Ascending aorta (tissue), 2 donors: ENCODE measurements at regions not wholly inside any gene's neighbourhood (a gene's known extent, or its start where the extent isn't known, plus 50 kb on each side); places are given as distances from the start of the nearest gene placed in this dataset.

ENCODE experiments used
- DNase-seq, 2 donors: peaks; one replicate each; pipeline ENCODE4 v3.0.0-alpha.2; 2019; ENCODE audit warnings: low spot score in 2 of 2
- H3K27ac ChIP-seq, 2 donors: fragments of 200-600 bp; sonication (generic); one replicate each; pipeline ENCODE4 v1.5.1; 2016 to 2017; ENCODE audit warnings: mild to moderate bottlenecking in 1 of 2
- H3K27me3 ChIP-seq: fragments of 200-600 bp; sonication (generic); one replicate; pipeline ENCODE4 v1.5.1; 2017
- H3K36me3 ChIP-seq, 2 donors: fragments of 200-600 bp; sonication (generic); one replicate each; pipeline ENCODE4 v1.5.1; 2016
- H3K4me1 ChIP-seq, 2 donors: fragments of 200-600 bp; sonication (generic); one replicate each; pipeline ENCODE4 v1.5.1; 2016 to 2017; ENCODE audit warnings: mild to moderate bottlenecking in 1 of 2
- H3K4me3 ChIP-seq, 2 donors: fragments of 200-600 bp; sonication (generic); one replicate each; pipeline ENCODE4 v1.5.1; 2016 to 2017; ENCODE audit warnings: mild to moderate bottlenecking in 1 of 2
- H3K9me3 ChIP-seq, 2 donors: fragments of 200-600 bp; sonication (generic); one replicate each; pipeline ENCODE4 v1.5.1; 2016
- intact Hi-C: fragments of 100-400 bp; cut with DNase I; formaldehyde crosslinking; loops from one replicate; pipeline ENCODE4 v1.15.1; 2023
- TF ChIP-seq, protein P1 (sequence below), 3 experiments: fragments of 200-600 bp in 2 of 3; fragments of 450-650 bp in 1 of 3; sonication (generic) in 2 of 3; IDR thresholded peaks; one replicate each; pipeline ENCODE4 v1.5.1; 2016 to 2019; ENCODE audit warnings: antibody characterized with exemption in 3 of 3, mild to moderate bottlenecking in 1 of 3, moderate library complexity in 1 of 3

- Histone ChIP-seq H3K4me3 (no peak overlapping the region), H3K4me1 (no peaks in the 10 kb centered on the region), H3K9me3 (no peaks in the 10 kb centered on the region), H3K27ac (no peak overlapping the region), H3K27me3 (no peaks in the 10 kb centered on the region), H3K36me3 (no peaks in the 10 kb centered on the region)
- TF ChIP-seq, protein P1, sequence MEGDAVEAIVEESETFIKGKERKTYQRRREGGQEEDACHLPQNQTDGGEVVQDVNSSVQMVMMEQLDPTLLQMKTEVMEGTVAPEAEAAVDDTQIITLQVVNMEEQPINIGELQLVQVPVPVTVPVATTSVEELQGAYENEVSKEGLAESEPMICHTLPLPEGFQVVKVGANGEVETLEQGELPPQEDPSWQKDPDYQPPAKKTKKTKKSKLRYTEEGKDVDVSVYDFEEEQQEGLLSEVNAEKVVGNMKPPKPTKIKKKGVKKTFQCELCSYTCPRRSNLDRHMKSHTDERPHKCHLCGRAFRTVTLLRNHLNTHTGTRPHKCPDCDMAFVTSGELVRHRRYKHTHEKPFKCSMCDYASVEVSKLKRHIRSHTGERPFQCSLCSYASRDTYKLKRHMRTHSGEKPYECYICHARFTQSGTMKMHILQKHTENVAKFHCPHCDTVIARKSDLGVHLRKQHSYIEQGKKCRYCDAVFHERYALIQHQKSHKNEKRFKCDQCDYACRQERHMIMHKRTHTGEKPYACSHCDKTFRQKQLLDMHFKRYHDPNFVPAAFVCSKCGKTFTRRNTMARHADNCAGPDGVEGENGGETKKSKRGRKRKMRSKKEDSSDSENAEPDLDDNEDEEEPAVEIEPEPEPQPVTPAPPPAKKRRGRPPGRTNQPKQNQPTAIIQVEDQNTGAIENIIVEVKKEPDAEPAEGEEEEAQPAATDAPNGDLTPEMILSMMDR (IDR thresholded peaks at IDR 0.05), result no peak
- no peak for DNase-seq
- intact Hi-C loops, result no loop called here
Measured at GRCh38 chr6:105669232-105669631, 266.4 kb upstream of the PREP start.

DNA sequence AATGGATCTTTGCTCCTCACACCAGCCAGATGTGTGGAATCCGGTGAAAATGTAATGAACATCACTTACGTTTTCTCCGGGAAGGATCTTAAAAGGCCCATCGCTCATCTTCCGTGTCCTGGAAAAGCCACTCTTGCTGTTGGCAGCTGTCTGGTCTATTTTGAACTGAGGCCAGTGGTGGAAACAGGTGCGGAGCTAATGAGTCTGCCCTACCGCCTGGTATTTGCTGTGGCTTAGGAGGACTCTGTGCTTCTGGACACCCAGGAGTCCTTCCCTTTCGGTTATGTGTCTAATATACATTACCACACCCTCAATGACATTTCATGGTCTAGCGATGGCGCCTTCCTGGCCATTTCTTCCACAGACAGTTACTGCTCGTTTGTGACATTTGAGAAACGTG is 264.2 kb upstream of the PREP start:
- Histone ChIP-seq H3K27me3 (no peaks in the 10 kb centered on the region), H3K4me1 (no peaks in the 10 kb centered on the region), H3K27ac (no peak overlapping the region), H3K9me3 (no peaks in the 10 kb centered on the region), H3K36me3 (no peaks in the 10 kb centered on the region), H3K4me3 (no peak overlapping the region)
- TF ChIP-seq, protein P1 (IDR thresholded peaks at IDR 0.05), result no peak
- intact Hi-C loops, result no loop called here
- DNase-seq, result no peak

DNA sequence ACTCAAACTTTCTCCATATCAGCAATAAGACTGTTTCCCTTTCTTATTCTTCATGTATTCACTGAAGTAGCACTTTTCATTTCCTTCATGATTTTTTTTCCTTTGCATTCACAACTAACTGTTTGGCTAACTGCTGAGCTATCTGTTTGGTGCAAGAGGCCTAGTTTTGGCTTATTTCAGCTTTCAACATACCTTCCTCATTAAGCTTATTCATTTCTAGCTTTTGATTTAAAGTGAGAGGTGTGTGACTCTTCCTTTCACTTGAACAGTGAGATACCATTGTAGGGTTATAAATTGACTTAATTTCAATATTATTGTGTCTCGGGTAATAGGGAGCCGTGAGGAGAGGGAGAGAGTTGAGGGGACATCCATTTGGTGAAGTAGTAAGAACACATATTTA is 262.0 kb upstream of the PREP start:
- H3K9me3 ChIP-seq, result no peaks in the 10 kb centered on the region
- no peak overlapping the region for H3K27ac ChIP-seq
- H3K36me3 ChIP-seq, result no peaks in the 10 kb centered on the region
- H3K27me3 ChIP-seq, result no peaks in the 10 kb centered on the region
- H3K4me1 ChIP-seq, result no peaks in the 10 kb centered on the region
- no peak overlapping the region for H3K4me3 ChIP-seq
- TF ChIP-seq, protein P1 (IDR thresholded peaks at IDR 0.05), result no peak
- intact Hi-C loops, result no loop called here
- DNase-seq, result no peak

- Histone ChIP-seq H3K36me3 (no peaks in the 10 kb centered on the region), H3K9me3 (no peaks in the 10 kb centered on the region), H3K27ac (no peak overlapping the region), H3K4me3 (no peak overlapping the region), H3K27me3 (no peaks in the 10 kb centered on the region), H3K4me1 (no peaks in the 10 kb centered on the region)
- intact Hi-C loops, result no loop called here
- TF ChIP-seq, protein P1 (IDR thresholded peaks at IDR 0.05), result no peak
- no peak for DNase-seq
Measured at GRCh38 chr6:105651969-105652368, 249.1 kb upstream of the PREP start.

- H3K36me3 ChIP-seq, result no peaks in the 10 kb centered on the region
- no peak overlapping the region for H3K4me3 ChIP-seq
- no peaks in the 10 kb centered on the region for H3K4me1 ChIP-seq
- H3K27ac ChIP-seq, result no peak overlapping the region
- DNase-seq, result no peak
- no peaks in the 10 kb centered on the region for H3K9me3 ChIP-seq
- intact Hi-C loops, result no loop called here
- no peaks in the 10 kb centered on the region for H3K27me3 ChIP-seq
- TF ChIP-seq, protein P1 (IDR thresholded peaks at IDR 0.05), result no peak
Measured at GRCh38 chr6:105650347-105650746, 247.5 kb upstream of the PREP start.

DNA sequence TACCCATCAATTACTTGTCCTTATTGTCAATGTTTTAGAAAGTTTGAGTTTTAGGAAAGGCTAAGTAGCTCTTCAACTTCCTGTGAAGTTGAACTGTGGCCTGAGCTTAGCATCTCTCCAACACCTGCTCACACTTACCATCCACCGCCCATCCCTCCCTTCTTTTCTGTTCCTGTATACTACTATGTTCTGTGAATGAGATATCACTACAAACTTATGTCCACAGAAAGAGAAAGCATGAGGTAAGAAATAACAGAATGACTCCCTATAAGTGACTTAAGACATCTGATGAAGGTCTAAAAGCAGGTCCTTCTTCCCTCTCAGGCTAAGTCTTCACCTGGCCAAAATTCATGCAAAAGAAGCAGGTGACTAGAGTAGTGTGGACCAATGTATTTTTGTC is 246.3 kb upstream of the PREP start:
- TF ChIP-seq, protein P1 (IDR thresholded peaks at IDR 0.05), result no peak
- no peaks in the 10 kb centered on the region for H3K4me1 ChIP-seq
- H3K9me3 ChIP-seq, result no peaks in the 10 kb centered on the region
- no peak for DNase-seq
- H3K27me3 ChIP-seq, result no peaks in the 10 kb centered on the region
- H3K36me3 ChIP-seq, result no peaks in the 10 kb centered on the region
- H3K27ac ChIP-seq, result no peak overlapping the region
- no peak overlapping the region for H3K4me3 ChIP-seq
- intact Hi-C loops, result no loop called here
